ENCODE measurements at regions not wholly inside any gene's neighbourhood (a gene's known extent, or its start where the extent isn't known, plus 50 kb on each side); places are given as distances from the start of the nearest gene placed in this dataset.

- TF ChIP-seq, protein P1, sequence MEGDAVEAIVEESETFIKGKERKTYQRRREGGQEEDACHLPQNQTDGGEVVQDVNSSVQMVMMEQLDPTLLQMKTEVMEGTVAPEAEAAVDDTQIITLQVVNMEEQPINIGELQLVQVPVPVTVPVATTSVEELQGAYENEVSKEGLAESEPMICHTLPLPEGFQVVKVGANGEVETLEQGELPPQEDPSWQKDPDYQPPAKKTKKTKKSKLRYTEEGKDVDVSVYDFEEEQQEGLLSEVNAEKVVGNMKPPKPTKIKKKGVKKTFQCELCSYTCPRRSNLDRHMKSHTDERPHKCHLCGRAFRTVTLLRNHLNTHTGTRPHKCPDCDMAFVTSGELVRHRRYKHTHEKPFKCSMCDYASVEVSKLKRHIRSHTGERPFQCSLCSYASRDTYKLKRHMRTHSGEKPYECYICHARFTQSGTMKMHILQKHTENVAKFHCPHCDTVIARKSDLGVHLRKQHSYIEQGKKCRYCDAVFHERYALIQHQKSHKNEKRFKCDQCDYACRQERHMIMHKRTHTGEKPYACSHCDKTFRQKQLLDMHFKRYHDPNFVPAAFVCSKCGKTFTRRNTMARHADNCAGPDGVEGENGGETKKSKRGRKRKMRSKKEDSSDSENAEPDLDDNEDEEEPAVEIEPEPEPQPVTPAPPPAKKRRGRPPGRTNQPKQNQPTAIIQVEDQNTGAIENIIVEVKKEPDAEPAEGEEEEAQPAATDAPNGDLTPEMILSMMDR (conservative IDR thresholded peaks at IDR 0.05; ENCODE audit: low read length) = no peak
- TF ChIP-seq EZH2phosphoT487 (IDR thresholded peaks at IDR 0.05; ENCODE audit: borderline replicate concordance, low read depth, low read length) = no peak
These were observed 390.8 kb downstream of the DTWD2 start for GRCh38 chr5:118597543-118597942.
